B cell (primary cell): ENCODE measurements at regions not wholly inside any gene's neighbourhood (a gene's known extent, or its start where the extent isn't known, plus 50 kb on each side); places are given as distances from the start of the nearest gene placed in this dataset.

ENCODE experiments used
- ATAC-seq: fragments of 200-7000 bp; cut with Tn5 transposase; one replicate; pipeline ENCODE4 v1.10.0; 2021; ENCODE audit warnings: low read depth, mild to moderate bottlenecking, moderate number of reproducible peaks, moderate library complexity
- CTCF ChIA-PET: fragments of 350-600 bp; sonication (Branson Sonifier 250); formaldehyde crosslinking; loops from one replicate; lab custom pipeline; 2021; ENCODE audit warnings: antibody characterized with exemption, inconsistent platforms; lab: Charles Lee
- POLR2A ChIA-PET: fragments of 350-600 bp; sonication (Branson Sonifier 250); formaldehyde crosslinking; loops from one replicate; lab custom pipeline; 2021; ENCODE audit warnings: antibody characterized with exemption; lab: Charles Lee
- DNase-seq: peaks from one replicate; pipeline ENCODE4 v3.0.0; 2013
- H2AFZ ChIP-seq: 2 replicates; pipeline ENCODE4 v1.6.1; 2012; ENCODE audit warnings: mild to moderate bottlenecking, low read depth, low read length; ENCODE audit not compliant: insufficient read depth, poor library complexity, severe bottlenecking
- H3K27ac ChIP-seq, 2 donors: 1 replicate in 1 of 2; 2 replicates in 1 of 2; pipeline ENCODE4 v1.5.1; 2012 to 2013; ENCODE audit warnings: low read length in 2 of 2, mild to moderate bottlenecking in 2 of 2, moderate library complexity in 1 of 2
- H3K27me3 ChIP-seq, 4 experiments: fragments of 200-600 bp in 1 of 4; sonication (generic) in 1 of 4; replicated peaks in 1 of 4; 1 replicate in 2 of 4; 2 replicates in 2 of 4; pipeline versions ENCODE4 v1.6.1 to v1.7.0; 2013 to 2016; ENCODE audit warnings: low read length in 3 of 4, mild to moderate bottlenecking in 2 of 4, mixed read lengths in 1 of 4, moderate library complexity in 1 of 4; ENCODE audit not compliant: insufficient read depth in 4 of 4, control insufficient read depth in 3 of 4; ENCODE audit errors: control extremely low read depth in 1 of 4
- H3K36me3 ChIP-seq, 2 experiments: replicated peaks in 1 of 2; 1 replicate in 1 of 2; 2 replicates in 1 of 2; pipeline versions ENCODE4 v1.6.1 to v1.7.1; 2013; ENCODE audit warnings: low read length in 1 of 2; ENCODE audit not compliant: insufficient read depth in 2 of 2, control insufficient read depth in 1 of 2; ENCODE audit errors: control extremely low read depth in 1 of 2, extremely low read depth in 1 of 2
- H3K4me1 ChIP-seq, 2 donors: fragments of 200-600 bp in 1 of 2; sonication (generic) in 1 of 2; 1 replicate in 1 of 2; 2 replicates in 1 of 2; pipeline versions ENCODE4 v1.5.1 to v1.6.1; 2013 to 2017; ENCODE audit warnings: low read length in 2 of 2; ENCODE audit not compliant: control insufficient read depth in 2 of 2, insufficient read depth in 2 of 2
- H3K4me2 ChIP-seq: replicated peaks from 2 replicates; pipeline ENCODE3; 2012; ENCODE audit warnings: mild to moderate bottlenecking, low read depth, low read length; ENCODE audit not compliant: poor library complexity, severe bottlenecking
- H3K4me3 ChIP-seq, 5 experiments: fragments of 200-600 bp in 1 of 5; sonication (generic) in 1 of 5; 1 replicate in 3 of 5; 2 replicates in 2 of 5; pipeline versions ENCODE4 v1.5.1 to v1.7.0; 2011 to 2016; ENCODE audit warnings: low read length in 4 of 5, mild to moderate bottlenecking in 4 of 5, low read depth in 2 of 5, control low read depth in 1 of 5, moderate library complexity in 1 of 5; ENCODE audit not compliant: insufficient read depth in 1 of 5; ENCODE audit errors: control extremely low read depth in 1 of 5, extremely low read depth in 1 of 5
- H3K79me2 ChIP-seq: fragments of 200-600 bp; sonication (generic); one replicate; pipeline ENCODE4 v1.6.0; 2016; ENCODE audit warnings: low read length; ENCODE audit not compliant: control insufficient read depth, insufficient read depth
- H3K9ac ChIP-seq: fragments of 200-600 bp; sonication (generic); 2 replicates; pipeline ENCODE4 v1.6.1; 2017; ENCODE audit warnings: mild to moderate bottlenecking, low read length, moderate library complexity
- H3K9me3 ChIP-seq, 3 donors: one replicate each; pipeline versions ENCODE4 v1.6.1 to v1.7.1; 2013; ENCODE audit warnings: low read length in 2 of 3; ENCODE audit not compliant: control insufficient read depth in 2 of 3, insufficient read depth in 1 of 3; ENCODE audit errors: control extremely low read depth in 1 of 3
- H4K20me1 ChIP-seq: 2 replicates; pipeline ENCODE4 v1.6.0; 2012; ENCODE audit warnings: mild to moderate bottlenecking, low read length; ENCODE audit not compliant: insufficient read depth, control insufficient read depth, poor library complexity, severe bottlenecking
- H3K27ac Mint-ChIP-seq: one replicate; pipeline ENCODE4 v1.8.0; 2021; ENCODE audit warnings: mixed read lengths
- H3K27me3 Mint-ChIP-seq: one replicate; pipeline ENCODE4 v1.8.0; 2021; ENCODE audit warnings: mixed read lengths
- H3K4me1 Mint-ChIP-seq: one replicate; pipeline ENCODE4 v1.8.0; 2021; ENCODE audit warnings: mixed read lengths
- H3K4me3 Mint-ChIP-seq: one replicate; pipeline ENCODE4 v1.8.0; 2021; ENCODE audit warnings: mixed read lengths
- H3K9me3 Mint-ChIP-seq: one replicate; pipeline ENCODE4 v1.8.0; 2022; ENCODE audit warnings: mixed read lengths; ENCODE audit not compliant: insufficient read depth
- CTCF ChIP-seq: fragments of 200-600 bp; IDR thresholded peaks from one replicate; pipeline ENCODE4 v1.8.0; 2022; ENCODE audit warnings: antibody characterized with exemption, mild to moderate bottlenecking
- EZH2 ChIP-seq: IDR thresholded peaks from 2 replicates; pipeline ENCODE4 v1.6.1; 2012; ENCODE audit warnings: borderline replicate concordance, low read depth, mild to moderate bottlenecking, moderate library complexity, low read length; ENCODE audit not compliant: insufficient read depth, poor library complexity, severe bottlenecking
- WGBS: methylation state at CpG from one replicate; pipeline ENCODE4 v1.1.5; 2013; ENCODE audit warnings: missing lambda C conversion rate; ENCODE audit not compliant: insufficient coverage; 5-methylcytosine and 5-hydroxymethylcytosine counted together
- intact Hi-C: fragments of 100-400 bp; cut with micrococcal nuclease; formaldehyde crosslinking; loops from one replicate; pipeline ENCODE4 v1.10.0; 2022

DNA sequence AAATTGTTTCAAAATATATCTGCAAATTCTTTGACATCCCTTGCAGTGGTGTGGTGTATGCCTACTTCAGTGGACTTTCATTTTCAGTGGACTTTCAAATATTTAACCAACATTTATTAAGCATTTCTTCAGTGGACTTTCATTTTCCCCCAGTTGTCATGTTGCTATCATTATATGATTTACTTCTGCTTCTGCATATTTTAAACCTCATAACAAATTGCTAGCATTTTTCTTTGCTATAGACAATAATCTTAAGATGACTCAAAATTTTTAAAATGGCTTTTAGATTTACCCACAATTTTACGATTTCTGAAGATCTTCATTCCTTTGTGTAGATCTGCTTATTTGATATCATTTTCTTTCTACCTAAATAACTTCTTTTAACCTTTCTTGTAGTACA is 592.7 kb upstream of the SLC35B3 start:
- H3K27ac Mint-ChIP-seq: no peak overlapping the region
- POLR2A ChIA-PET: no interaction called here

DNA sequence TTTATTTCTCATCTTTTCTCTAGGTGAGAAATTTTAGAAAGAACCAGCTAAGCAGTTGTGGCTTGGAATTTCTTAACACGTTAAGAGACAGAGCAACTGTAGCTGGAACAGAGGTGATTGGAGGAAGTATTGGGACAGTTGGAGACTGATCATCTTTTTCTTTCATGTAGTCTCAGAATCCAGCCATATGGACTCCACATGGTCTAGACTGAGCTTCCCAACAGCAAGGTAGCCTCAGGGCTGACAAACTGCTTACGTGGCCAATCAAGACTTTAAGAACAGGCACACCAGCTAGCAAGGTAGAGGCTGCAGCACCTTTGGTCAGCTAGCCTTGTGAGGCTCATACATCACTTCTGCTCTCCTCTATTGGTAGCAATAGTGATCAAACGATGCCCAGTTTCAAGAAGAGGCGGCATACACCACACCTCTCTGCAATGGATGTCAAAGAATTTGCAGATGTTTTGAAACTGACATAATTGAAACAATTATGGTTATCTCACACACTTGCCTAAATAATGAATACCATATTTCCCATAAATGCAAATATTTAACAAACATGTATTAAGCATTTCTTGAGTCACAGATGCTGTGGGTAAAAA is 590.5 kb upstream of the SLC35B3 start:
- Mint-ChIP-seq H3K4me1 (no peaks in the 10 kb centered on the region), H3K9me3 (peaks cover 2% of the 10 kb centered on the region), H3K27me3 (no peaks in the 10 kb centered on the region), H3K4me3 (no peak overlapping the region), H3K27ac (no peak overlapping the region)
- DNase-seq (no peak), ATAC-seq (no peak)
- H2AFZ ChIP-seq: no peak overlapping the region
- H3K79me2 ChIP-seq: no peaks in the 10 kb centered on the region
- CTCF ChIA-PET: no interaction called here
- no peak overlapping the region for H3K4me3 ChIP-seq
- no peaks in the 10 kb centered on the region for H4K20me1 ChIP-seq
- WGBS: 90% methylated on average over 2 of the region's 4 CpGs
- H3K27me3 ChIP-seq: no peaks in the 10 kb centered on the region
- no peak overlapping the region for H3K4me2 ChIP-seq
- no peak overlapping the region for H3K9ac ChIP-seq
- no peaks in the 10 kb centered on the region for H3K36me3 ChIP-seq
- TF ChIP-seq EZH2 (no peak), CTCF (no peak)
- peaks cover 0 to 3% (median 0%) of the 10 kb centered on the region in 3 donors for H3K9me3 ChIP-seq
- H3K27ac ChIP-seq: no peak overlapping the region
- intact Hi-C loops: no loop called here
- POLR2A ChIA-PET: no interaction called here
- no peaks in the 10 kb centered on the region for H3K4me1 ChIP-seq

More for the DNA sequence above, 592.7 kb upstream of the SLC35B3 start:
- Histone ChIP-seq H3K27me3 (no peaks in the 10 kb centered on the region), H4K20me1 (no peaks in the 10 kb centered on the region), H3K79me2 (no peaks in the 10 kb centered on the region), H3K9me3 (peaks cover 0 to 3% (median 0%) of the 10 kb centered on the region in 3 donors), H3K4me1 (no peaks in the 10 kb centered on the region), H2AFZ (no peak overlapping the region), H3K9ac (no peak overlapping the region), H3K4me2 (no peak overlapping the region), H3K36me3 (no peaks in the 10 kb centered on the region), H3K27ac (no peak overlapping the region), H3K4me3 (no peak overlapping the region)
- Mint-ChIP-seq H3K27me3 (no peaks in the 10 kb centered on the region), H3K4me1 (no peaks in the 10 kb centered on the region), H3K4me3 (no peak overlapping the region), H3K9me3 (peaks cover 2% of the 10 kb centered on the region)
- DNase-seq: no peak
- CTCF ChIA-PET: no interaction called here
- TF ChIP-seq CTCF: no peak
- no peak for TF ChIP-seq EZH2
- intact Hi-C loops: no loop called here
- no peak for ATAC-seq
- WGBS: no CpG with 5 or more reads among the region's 1 CpG
